Keratinocyte (primary cell): ENCODE measurements at regions not wholly inside any gene's neighbourhood (a gene's known extent, or its start where the extent isn't known, plus 50 kb on each side); places are given as distances from the start of the nearest gene placed in this dataset.

ENCODE experiments used
- DNase-seq: peaks from one replicate; pipeline ENCODE4 v3.0.0-alpha.2; 2011; ENCODE audit warnings: low read depth, missing footprints, low spot score
- FAIRE-seq: peaks from 2 replicates; lab custom pipeline; 2011; peaks lifted over from hg19 to GRCh38; lab: Jason Lieb, UNC
- H2AFZ ChIP-seq: 2 replicates; pipeline ENCODE4 v1.6.0; 2012; ENCODE audit warnings: low read length, control low read depth, inconsistent platforms; ENCODE audit not compliant: control insufficient read depth
- H3K27ac ChIP-seq: 2 replicates; pipeline ENCODE4 v1.5.1; 2011; ENCODE audit warnings: low read length; ENCODE audit not compliant: control insufficient read depth, insufficient read depth
- H3K27me3 ChIP-seq: 3 replicates; pipeline ENCODE4 v1.6.0; 2011; ENCODE audit warnings: low read length; ENCODE audit not compliant: control insufficient read depth, insufficient read depth; ENCODE audit errors: extremely low read depth
- H3K36me3 ChIP-seq, 2 experiments: 2 replicates in 1 of 2; 3 replicates in 1 of 2; pipeline ENCODE4 v1.5.1; 2011; ENCODE audit warnings: low read length in 2 of 2, mild to moderate bottlenecking in 1 of 2; ENCODE audit not compliant: control insufficient read depth in 2 of 2, insufficient read depth in 2 of 2; ENCODE audit errors: extremely low read depth in 1 of 2
- H3K4me1 ChIP-seq: 3 replicates; pipeline ENCODE4 v1.5.1; 2011; ENCODE audit warnings: low read length; ENCODE audit not compliant: control insufficient read depth, insufficient read depth; ENCODE audit errors: extremely low read depth
- H3K4me2 ChIP-seq: 3 replicates; pipeline ENCODE4 v1.6.0; 2011; ENCODE audit warnings: low read depth, low read length; ENCODE audit not compliant: control insufficient read depth, insufficient read depth; ENCODE audit errors: extremely low read depth
- H3K4me3 ChIP-seq, 3 experiments: fragments of 200-600 bp in 1 of 3; sonication (generic) in 1 of 3; 2 replicates in 2 of 3; 3 replicates in 1 of 3; pipeline ENCODE4 v1.5.1; 2011 to 2016; ENCODE audit warnings: low read length in 3 of 3, mild to moderate bottlenecking in 3 of 3, control low read depth in 2 of 3, inconsistent platforms in 1 of 3, low read depth in 1 of 3, mixed read lengths in 1 of 3, mixed run types in 1 of 3, moderate library complexity in 1 of 3; ENCODE audit not compliant: control insufficient read depth in 2 of 3, insufficient read depth in 2 of 3; ENCODE audit errors: extremely low read depth in 1 of 3
- H3K79me2 ChIP-seq: 2 replicates; pipeline ENCODE4 v1.6.0; 2012; ENCODE audit warnings: low read length; ENCODE audit not compliant: control insufficient read depth, insufficient read depth
- H3K9ac ChIP-seq: 3 replicates; pipeline ENCODE4 v1.6.0; 2011; ENCODE audit warnings: low read length; ENCODE audit not compliant: control insufficient read depth, insufficient read depth; ENCODE audit errors: extremely low read depth
- H3K9me1 ChIP-seq: 3 replicates; pipeline ENCODE4 v1.6.0; 2011; ENCODE audit warnings: low read length; ENCODE audit not compliant: control insufficient read depth, insufficient read depth; ENCODE audit errors: extremely low read depth
- H3K9me3 ChIP-seq: 2 replicates; pipeline ENCODE4 v1.5.1; 2012; ENCODE audit warnings: low read depth, low read length; ENCODE audit not compliant: control insufficient read depth
- H4K20me1 ChIP-seq: 3 replicates; pipeline ENCODE4 v1.6.0; 2011; ENCODE audit warnings: low read length; ENCODE audit not compliant: control insufficient read depth, insufficient read depth; ENCODE audit errors: extremely low read depth
- CTCF ChIP-seq, 3 experiments: IDR thresholded peaks in 1 of 3; conservative IDR thresholded peaks in 1 of 3; optimal IDR thresholded peaks in 1 of 3; 2 replicates in 2 of 3; 3 replicates in 1 of 3; pipeline versions ENCODE3 to v1.5.1; 2011; ENCODE audit warnings: low read length in 3 of 3, mild to moderate bottlenecking in 3 of 3, moderate library complexity in 2 of 3, control low read depth in 1 of 3, inconsistent platforms in 1 of 3; ENCODE audit not compliant: insufficient read depth in 2 of 3; ENCODE audit errors: extremely low read depth in 1 of 3
- EZH2 ChIP-seq: IDR thresholded peaks from one replicate; pipeline ENCODE4 v1.6.1; 2012; ENCODE audit warnings: inconsistent platforms, mild to moderate bottlenecking, low read length, moderate library complexity
- dilution Hi-C: fragments of 300-500 bp; cut with MboI; formaldehyde crosslinking; loops from one replicate; pipeline ENCODE4 v1.7.0; 2020; ENCODE audit warnings: low sequenced_read_pairs; ENCODE audit not compliant: extremely low pct_ligation_motif_present

GRCh38 chr18:41754332-41754731, 200.7 kb upstream of the PIK3C3 start:
- no peak overlapping the region for H3K4me3 ChIP-seq
- dilution Hi-C loops: no loop called here
- no peaks in the 10 kb centered on the region for H3K79me2 ChIP-seq
- no peak overlapping the region for H2AFZ ChIP-seq
- DNase-seq (no peak), FAIRE-seq (no peak)
- no peaks in the 10 kb centered on the region for H3K9me1 ChIP-seq
- H3K27me3 ChIP-seq: no peaks in the 10 kb centered on the region
- H3K9ac ChIP-seq: no peak overlapping the region
- H3K9me3 ChIP-seq: no peaks in the 10 kb centered on the region
- H3K4me2 ChIP-seq: no peak overlapping the region
- H4K20me1 ChIP-seq: no peaks in the 10 kb centered on the region
- no peak overlapping the region for H3K27ac ChIP-seq
- H3K4me1 ChIP-seq: peaks cover 14% of the 10 kb centered on the region
- no peaks in the 10 kb centered on the region for H3K36me3 ChIP-seq
- TF ChIP-seq CTCF (optimal IDR thresholded peaks at IDR 0.05 in 1 of 3, IDR thresholded peaks at IDR 0.05 in 1 of 3, conservative IDR thresholded peaks at IDR 0.05 in 1 of 3; ENCODE audit: extremely low read depth in 1 of 3, insufficient read depth in 2 of 3, low read length in 3 of 3): no peak
- no peak for TF ChIP-seq EZH2

GRCh38 chr18:41753826-41754225, 201.2 kb upstream of the PIK3C3 start:
- H3K27me3 ChIP-seq: no peaks in the 10 kb centered on the region
- DNase-seq (peak; percentile 15), FAIRE-seq (peak; percentile 82)
- no peaks in the 10 kb centered on the region for H3K79me2 ChIP-seq
- no peak overlapping the region for H3K9ac ChIP-seq
- H2AFZ ChIP-seq: no peak overlapping the region
- H3K4me1 ChIP-seq: peaks cover 14% of the 10 kb centered on the region
- dilution Hi-C loops: no loop called here
- no peaks in the 10 kb centered on the region for H3K9me3 ChIP-seq
- no peak overlapping the region for H3K27ac ChIP-seq
- TF ChIP-seq CTCF (optimal IDR thresholded peaks at IDR 0.05 in 1 of 3, IDR thresholded peaks at IDR 0.05 in 1 of 3, conservative IDR thresholded peaks at IDR 0.05 in 1 of 3; ENCODE audit: extremely low read depth in 1 of 3, insufficient read depth in 2 of 3, low read length in 3 of 3) (no peak), EZH2 (no peak)
- H4K20me1 ChIP-seq: no peaks in the 10 kb centered on the region
- no peak overlapping the region for H3K4me3 ChIP-seq
- no peaks in the 10 kb centered on the region for H3K36me3 ChIP-seq
- no peaks in the 10 kb centered on the region for H3K9me1 ChIP-seq
- H3K4me2 ChIP-seq: no peak overlapping the region
